ENCODE measurements at regions not wholly inside any gene's neighbourhood (a gene's known extent, or its start where the extent isn't known, plus 50 kb on each side); places are given as distances from the start of the nearest gene placed in this dataset.

- no peak for DNase-seq
Observed at GRCh38 chr6:104566411-104566810, 293.3 kb downstream of the HACE1 start.

- DNase-seq: no peak
Observed at GRCh38 chr6:104563306-104563705, 296.4 kb downstream of the HACE1 start.

GRCh38 chr6:104559435-104560202 lies 300.1 kb downstream of the HACE1 start:
- DNase-seq: no peak

- no peak for DNase-seq
Observed at GRCh38 chr6:104558746-104559145, 301.0 kb downstream of the HACE1 start.

GRCh38 chr6:104548297-104548696 lies 311.4 kb downstream of the HACE1 start:
- no peak for DNase-seq

GRCh38 chr6:104541411-104541810 lies 318.3 kb downstream of the HACE1 start:
- no peak for DNase-seq

- no peak for DNase-seq
Observed at GRCh38 chr6:104540743-104541142, 319.0 kb downstream of the HACE1 start.

- no peak for DNase-seq
Observed at GRCh38 chr6:104539173-104539572, 320.5 kb downstream of the HACE1 start.

- no peak for DNase-seq
Observed at GRCh38 chr6:104537872-104538271, 321.8 kb downstream of the HACE1 start.

GRCh38 chr6:104537180-104537579 lies 322.5 kb downstream of the HACE1 start:
- DNase-seq: no peak

- DNase-seq: no peak
Observed at GRCh38 chr6:104532462-104532861, 327.3 kb downstream of the HACE1 start.

GRCh38 chr6:104531646-104532045 lies 328.1 kb downstream of the HACE1 start:
- no peak for DNase-seq

GRCh38 chr6:104527761-104528415 lies 331.8 kb downstream of the HACE1 start:
- no peak for DNase-seq

- DNase-seq: no peak
Observed at GRCh38 chr6:104527311-104527710, 332.4 kb downstream of the HACE1 start.

GRCh38 chr6:104526376-104526775 lies 333.3 kb downstream of the HACE1 start:
- no peak for DNase-seq

- DNase-seq: peak; percentile 59
Observed at GRCh38 chr6:104525677-104526322, 333.9 kb downstream of the HACE1 start.

GRCh38 chr6:104522533-104522932 lies 337.2 kb downstream of the HACE1 start:
- no peak for DNase-seq

GRCh38 chr6:104521176-104521575 lies 338.5 kb downstream of the HACE1 start:
- DNase-seq: no peak

GRCh38 chr6:104519566-104519965 lies 340.2 kb downstream of the HACE1 start:
- DNase-seq: no peak

GRCh38 chr6:104509355-104509754 lies 350.4 kb downstream of the HACE1 start:
- DNase-seq: no peak

- no peak for DNase-seq
Observed at GRCh38 chr6:104506429-104506828, 353.3 kb downstream of the HACE1 start.

GRCh38 chr6:104505838-104506237 lies 353.9 kb downstream of the HACE1 start:
- DNase-seq: no peak

GRCh38 chr6:104500265-104500664 lies 359.5 kb downstream of the HACE1 start:
- no peak for DNase-seq

- DNase-seq: no peak
Observed at GRCh38 chr6:104486035-104486434, 373.7 kb downstream of the HACE1 start.

Data from activated CD4-positive, CD25-positive, alpha-beta regulatory T cell treated with anti-CD3 and anti-CD28 coated beads, Interleukin-2, amount 50 U/mL, for 72 hours (primary cell).